Brain microvascular endothelial cell (primary cell): ENCODE measurements at regions not wholly inside any gene's neighbourhood (a gene's known extent, or its start where the extent isn't known, plus 50 kb on each side); places are given as distances from the start of the nearest gene placed in this dataset.

ENCODE experiments used
- DNase-seq: peaks from one replicate; pipeline ENCODE4 v3.0.0-alpha.2; 2020
- H3K27ac ChIP-seq: fragments of 250-450 bp; sonication (Bioruptor Pico); 2 replicates; pipeline ENCODE4 v1.5.1; 2020; ENCODE audit warnings: mild to moderate bottlenecking, moderate library complexity
- H3K27me3 ChIP-seq: fragments of 250-450 bp; sonication (Bioruptor Pico); replicated peaks from 2 replicates; pipeline ENCODE4 v1.5.1; 2020; ENCODE audit warnings: mild to moderate bottlenecking
- H3K36me3 ChIP-seq: fragments of 250-450 bp; sonication (Bioruptor Pico); replicated peaks from 2 replicates; pipeline ENCODE4 v1.5.1; 2020; ENCODE audit warnings: mild to moderate bottlenecking
- H3K4me3 ChIP-seq: 2 replicates; pipeline ENCODE4 v1.5.1; 2011; ENCODE audit warnings: low read depth, mild to moderate bottlenecking, control low read depth, low read length, moderate library complexity
- in situ Hi-C: cut with HindIII; loops from 2 replicates; pipeline ENCODE4 v1.10.0; 2017; ENCODE audit warnings: low sequenced_read_pairs, low pct_ligation_motif_present
- TF ChIP-seq, protein P1 (sequence below): IDR thresholded peaks from 2 replicates; pipeline ENCODE4 v1.5.1; 2011; ENCODE audit warnings: low read depth, mild to moderate bottlenecking, moderate library complexity, low read length, control low read depth, inconsistent platforms; ENCODE audit errors: missing control alignments

GRCh38 chr12:78387721-78388120 is 476.9 kb upstream of the SYT1 start:
- in situ Hi-C loops = no loop called here
- TF ChIP-seq, protein P1, sequence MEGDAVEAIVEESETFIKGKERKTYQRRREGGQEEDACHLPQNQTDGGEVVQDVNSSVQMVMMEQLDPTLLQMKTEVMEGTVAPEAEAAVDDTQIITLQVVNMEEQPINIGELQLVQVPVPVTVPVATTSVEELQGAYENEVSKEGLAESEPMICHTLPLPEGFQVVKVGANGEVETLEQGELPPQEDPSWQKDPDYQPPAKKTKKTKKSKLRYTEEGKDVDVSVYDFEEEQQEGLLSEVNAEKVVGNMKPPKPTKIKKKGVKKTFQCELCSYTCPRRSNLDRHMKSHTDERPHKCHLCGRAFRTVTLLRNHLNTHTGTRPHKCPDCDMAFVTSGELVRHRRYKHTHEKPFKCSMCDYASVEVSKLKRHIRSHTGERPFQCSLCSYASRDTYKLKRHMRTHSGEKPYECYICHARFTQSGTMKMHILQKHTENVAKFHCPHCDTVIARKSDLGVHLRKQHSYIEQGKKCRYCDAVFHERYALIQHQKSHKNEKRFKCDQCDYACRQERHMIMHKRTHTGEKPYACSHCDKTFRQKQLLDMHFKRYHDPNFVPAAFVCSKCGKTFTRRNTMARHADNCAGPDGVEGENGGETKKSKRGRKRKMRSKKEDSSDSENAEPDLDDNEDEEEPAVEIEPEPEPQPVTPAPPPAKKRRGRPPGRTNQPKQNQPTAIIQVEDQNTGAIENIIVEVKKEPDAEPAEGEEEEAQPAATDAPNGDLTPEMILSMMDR = no peak
- no peak for DNase-seq
- Histone ChIP-seq H3K36me3 (no peaks in the 10 kb centered on the region), H3K27ac (no peak overlapping the region), H3K4me3 (no peak overlapping the region), H3K27me3 (no peaks in the 10 kb centered on the region)

DNA sequence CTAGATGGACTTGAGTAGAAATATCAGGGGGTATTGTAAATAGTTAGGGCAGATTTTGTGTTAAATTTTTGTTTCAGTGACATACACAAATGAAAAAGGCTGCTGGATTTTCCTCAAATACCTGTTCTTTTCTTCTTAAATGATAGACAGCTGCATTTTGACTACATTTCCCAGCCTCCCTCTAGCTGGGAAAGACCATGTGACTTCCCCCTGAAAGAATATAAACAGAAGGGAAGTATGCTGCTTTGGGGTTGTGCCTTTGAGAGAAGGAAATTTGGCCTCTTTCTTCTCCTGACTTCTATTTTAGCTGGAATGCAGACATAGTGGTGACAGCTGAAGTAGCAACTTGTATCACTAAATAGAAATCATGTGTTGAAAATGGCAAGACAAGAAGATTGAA is 476.1 kb upstream of the SYT1 start:
- in situ Hi-C loops = no loop called here
- TF ChIP-seq, protein P1 = no peak

DNA sequence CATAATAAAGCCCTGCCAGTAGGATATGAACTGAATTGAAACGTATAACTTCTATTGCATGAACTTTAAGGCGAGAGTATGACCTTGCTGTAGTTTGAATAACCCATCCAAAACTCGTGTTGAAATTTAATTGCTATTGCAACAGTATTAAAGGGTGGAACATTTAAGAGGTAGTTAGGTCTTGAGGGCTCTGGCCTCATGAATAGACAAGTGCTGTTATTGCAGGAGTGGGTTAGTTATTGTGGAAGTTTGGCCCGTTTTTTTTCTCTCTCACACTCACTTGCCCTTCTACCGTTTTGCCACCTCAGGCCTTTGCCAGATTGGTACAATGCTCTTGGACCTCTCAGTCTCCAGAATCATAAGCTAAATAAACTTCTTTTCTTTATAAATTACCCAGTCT is 473.7 kb upstream of the SYT1 start:
- Histone ChIP-seq H3K27me3 (no peaks in the 10 kb centered on the region), H3K27ac (no peak overlapping the region), H3K36me3 (no peaks in the 10 kb centered on the region), H3K4me3 (no peak overlapping the region)
- in situ Hi-C loops = no loop called here
- no peak for DNase-seq
- TF ChIP-seq, protein P1 = no peak

More for the DNA sequence above, 476.1 kb upstream of the SYT1 start:
- Histone ChIP-seq H3K27me3 (no peaks in the 10 kb centered on the region), H3K36me3 (no peaks in the 10 kb centered on the region), H3K27ac (no peak overlapping the region), H3K4me3 (no peak overlapping the region)
- no peak for DNase-seq

DNA sequence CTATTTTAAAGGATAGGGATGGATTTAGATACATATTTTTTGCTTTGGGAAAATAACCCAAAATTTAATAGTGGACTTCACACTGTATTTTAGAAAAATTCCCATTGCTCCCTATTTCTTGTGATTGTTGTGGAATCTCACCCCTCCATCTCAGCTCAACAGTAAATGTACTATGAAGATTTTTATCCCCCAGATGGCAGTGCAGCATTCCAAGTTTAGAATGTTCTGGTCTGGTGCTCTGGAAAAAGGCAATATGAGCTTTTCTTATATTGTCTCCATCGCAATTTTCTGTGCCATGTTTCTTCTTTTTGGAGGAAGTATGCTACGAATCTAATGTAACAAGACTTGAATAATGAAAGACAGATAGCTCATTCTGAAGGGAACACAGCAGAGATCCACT is 471.7 kb upstream of the SYT1 start:
- in situ Hi-C loops = no loop called here
- no peak overlapping the region for H3K27ac ChIP-seq

GRCh38 chr12:78395961-78396360 is 468.6 kb upstream of the SYT1 start:
- no peaks in the 10 kb centered on the region for H3K36me3 ChIP-seq
- TF ChIP-seq, protein P1 = no peak
- in situ Hi-C loops = no loop called here

More for the DNA sequence above, 471.7 kb upstream of the SYT1 start:
- DNase-seq = peak; percentile 32
- Histone ChIP-seq H3K4me3 (no peak overlapping the region), H3K27me3 (no peaks in the 10 kb centered on the region), H3K36me3 (no peaks in the 10 kb centered on the region)
- TF ChIP-seq, protein P1 = peak; percentile 46

GRCh38 chr12:78396538-78396937 is 468.0 kb upstream of the SYT1 start:
- TF ChIP-seq, protein P1 = no peak
- Histone ChIP-seq H3K27ac (no peak overlapping the region), H3K36me3 (no peaks in the 10 kb centered on the region), H3K27me3 (no peaks in the 10 kb centered on the region), H3K4me3 (no peak overlapping the region)
- no peak for DNase-seq
- in situ Hi-C loops = no loop called here

More at GRCh38 chr12:78395961-78396360, 468.6 kb upstream of the SYT1 start:
- no peak for DNase-seq
- Histone ChIP-seq H3K27ac (no peak overlapping the region), H3K4me3 (no peak overlapping the region), H3K27me3 (no peaks in the 10 kb centered on the region)
